WTC11 (cell line): ENCODE measurements at regions not wholly inside any gene's neighbourhood (a gene's known extent, or its start where the extent isn't known, plus 50 kb on each side); places are given as distances from the start of the nearest gene placed in this dataset.

ENCODE experiments used
- ATAC-seq: fragments of 200-7000 bp; cut with Tn5 transposase; 2 replicates; pipeline ENCODE4 v1.10.0; 2021; ENCODE audit warnings: mild to moderate bottlenecking, moderate library complexity
- CTCF ChIA-PET: fragments of 300-600 bp; sonication (Branson Sonifier 250); formaldehyde crosslinking; loops from one replicate; lab custom pipeline; 2021; ENCODE audit warnings: antibody characterized with exemption; lab: Charles Lee
- POLR2A ChIA-PET: fragments of 350-600 bp; sonication (Branson Sonifier 250); formaldehyde crosslinking; loops from one replicate; lab custom pipeline; 2021; ENCODE audit warnings: antibody characterized with exemption; lab: Charles Lee
- DNase-seq: peaks from one replicate; pipeline ENCODE4 v3.0.0; 2021; ENCODE audit warnings: low spot score
- H3K27ac Mint-ChIP-seq: 2 replicates; pipeline ENCODE4 v1.8.0; 2021; ENCODE audit warnings: mixed read lengths
- H3K27me3 Mint-ChIP-seq: 2 replicates; pipeline ENCODE4 v1.8.0; 2021; ENCODE audit warnings: low read depth, mild to moderate bottlenecking, moderate library complexity, mixed read lengths
- H3K36me3 Mint-ChIP-seq: 2 replicates; pipeline ENCODE4 v1.8.0; 2021; ENCODE audit warnings: mixed read lengths
- H3K4me1 Mint-ChIP-seq: 2 replicates; pipeline ENCODE4 v1.8.0; 2022; ENCODE audit warnings: mixed read lengths
- H3K4me3 Mint-ChIP-seq: 2 replicates; pipeline ENCODE4 v1.8.0; 2021; ENCODE audit warnings: mild to moderate bottlenecking, moderate library complexity, mixed read lengths
- H3K9me3 Mint-ChIP-seq: 2 replicates; pipeline ENCODE4 v1.8.0; 2021; ENCODE audit warnings: mixed read lengths
- CTCF ChIP-seq: fragments of 200-600 bp; IDR thresholded peaks from 2 replicates; pipeline ENCODE4 v1.8.0; 2022; ENCODE audit warnings: antibody characterized with exemption
- ELF4 ChIP-seq: sonication (generic); formaldehyde crosslinking; IDR thresholded peaks from 2 replicates; pipeline ENCODE4 v1.8.1; 2022; ENCODE audit warnings: low read depth, mild to moderate bottlenecking, moderate library complexity, missing genetic modification reagents
- EMX1 ChIP-seq: fragments of 250-450 bp; sonication (Bioruptor Pico); IDR thresholded peaks from 2 replicates; pipeline ENCODE4 v1.8.0; 2021; ENCODE audit warnings: mild to moderate bottlenecking
- NFYB ChIP-seq: sonication (generic); formaldehyde crosslinking; conservative IDR thresholded peaks from 2 replicates; pipeline ENCODE4 v1.8.0; 2022; ENCODE audit warnings: low read depth, missing genetic modification reagents
- NR3C1 ChIP-seq: sonication (generic); formaldehyde crosslinking; conservative IDR thresholded peaks from 2 replicates; pipeline ENCODE4 v1.8.1; 2023; ENCODE audit warnings: low read depth, mild to moderate bottlenecking, missing genetic modification reagents
- PRDM15 ChIP-seq: sonication (generic); formaldehyde crosslinking; IDR thresholded peaks from 2 replicates; pipeline ENCODE4 v1.8.0; 2022; ENCODE audit warnings: missing genetic modification reagents
- RELA ChIP-seq: sonication (generic); formaldehyde crosslinking; IDR thresholded peaks from 2 replicates; pipeline ENCODE4 v1.8.1; 2022; ENCODE audit warnings: missing genetic modification reagents, mild to moderate bottlenecking, borderline replicate concordance
- RORB ChIP-seq: fragments of 250-450 bp; sonication (Bioruptor Pico); IDR thresholded peaks from 2 replicates; pipeline ENCODE4 v1.9.0; 2021; ENCODE audit warnings: mild to moderate bottlenecking
- ZNF219 ChIP-seq: sonication (generic); formaldehyde crosslinking; IDR thresholded peaks from 2 replicates; pipeline ENCODE4 v1.8.0; 2023; ENCODE audit warnings: missing genetic modification reagents, mild to moderate bottlenecking, borderline replicate concordance
- ZNF317 ChIP-seq: sonication (generic); formaldehyde crosslinking; IDR thresholded peaks from 2 replicates; pipeline ENCODE4 v1.8.1; 2023; ENCODE audit warnings: low read depth, mild to moderate bottlenecking, moderate library complexity, missing genetic modification reagents, borderline replicate concordance
- ZNF423 ChIP-seq: fragments of 250-450 bp; sonication (Bioruptor Pico); IDR thresholded peaks from 2 replicates; pipeline ENCODE4 v2.1.2; 2022; ENCODE audit warnings: mild to moderate bottlenecking, moderate library complexity
- ZNF532 ChIP-seq: fragments of 250-450 bp; sonication (Bioruptor Pico); IDR thresholded peaks from 2 replicates; pipeline ENCODE4 v1.9.0; 2021; ENCODE audit warnings: mild to moderate bottlenecking, borderline replicate concordance
- TF ChIP-seq, protein P1 (sequence below): sonication (generic); formaldehyde crosslinking; IDR thresholded peaks from 2 replicates; pipeline ENCODE4 v1.8.0; 2023; ENCODE audit warnings: mild to moderate bottlenecking, missing genetic modification reagents
- TF ChIP-seq, protein P2 (sequence below): sonication (generic); formaldehyde crosslinking; IDR thresholded peaks from 2 replicates; pipeline ENCODE4 v1.8.0; 2023; ENCODE audit warnings: missing genetic modification reagents
- TF ChIP-seq, protein P3 (sequence below): sonication (generic); formaldehyde crosslinking; IDR thresholded peaks from 2 replicates; pipeline ENCODE4 v1.8.1; 2022; ENCODE audit warnings: low read depth, mild to moderate bottlenecking, moderate library complexity, missing genetic modification reagents, borderline replicate concordance

DNA sequence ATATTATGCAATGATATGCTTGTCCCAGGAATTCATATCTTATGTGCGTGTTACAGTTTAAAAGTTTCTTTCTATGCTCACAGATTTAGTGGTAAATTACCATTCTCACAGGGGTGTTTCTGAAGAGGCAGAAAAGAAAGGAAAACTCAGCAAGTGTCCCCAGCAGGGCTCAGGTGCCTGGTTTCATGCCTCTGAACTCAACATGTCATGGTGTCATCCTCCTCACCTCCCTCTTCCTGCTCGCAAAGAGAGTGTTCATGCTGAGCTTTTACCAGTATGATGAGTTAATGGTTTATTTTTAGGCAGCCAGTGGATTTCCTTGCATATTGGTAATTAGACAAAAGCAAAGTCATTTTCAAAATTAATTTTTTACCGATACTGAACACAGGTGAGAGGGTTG is 492.9 kb upstream of the ZEB2 start:
- H3K27me3 Mint-ChIP-seq, result no peaks in the 10 kb centered on the region
- peak overlapping the region; percentile 72; the same call in 1 of the 2 replicates for H3K27ac Mint-ChIP-seq

GRCh38 chr2:145012214-145012670 is 492.3 kb upstream of the ZEB2 start:
- H3K4me3 Mint-ChIP-seq, result no peak overlapping the region
- peaks cover 19% of the 10 kb centered on the region for H3K4me1 Mint-ChIP-seq
- CTCF ChIA-PET, result interaction anchor here (1.5 kb wide), 1 partner anchor 10 kb away, joined by 5 read pairs; no protein-coding TSS in a partner anchor
- H3K36me3 Mint-ChIP-seq, result no peaks in the 10 kb centered on the region
- POLR2A ChIA-PET, result no interaction called here
- H3K9me3 Mint-ChIP-seq, result peaks cover 3% of the 10 kb centered on the region; the same call in 1 of the 2 replicates
- DNase-seq (no peak), ATAC-seq (peak; percentile 32)
- no peak for TF ChIP-seq ZNF317
- no peak for TF ChIP-seq NFYB (CRISPR knock-in tag)
- no peak overlapping the region for H3K27ac Mint-ChIP-seq
- no peaks in the 10 kb centered on the region for H3K27me3 Mint-ChIP-seq

More for the DNA sequence above, 492.9 kb upstream of the ZEB2 start:
- ATAC-seq (peak; percentile 85), DNase-seq (no peak)
- H3K4me3 Mint-ChIP-seq, result no peak overlapping the region
- TF ChIP-seq ZNF423 (CRISPR knock-in tag) (peak; percentile 46; the same call in 1 of the 2 replicates), RELA (CRISPR knock-in tag) (no peak), ZNF219 (no peak), NR3C1 (CRISPR knock-in tag) (no peak), ELF4 (CRISPR knock-in tag) (no peak)
- TF ChIP-seq, protein P1, sequence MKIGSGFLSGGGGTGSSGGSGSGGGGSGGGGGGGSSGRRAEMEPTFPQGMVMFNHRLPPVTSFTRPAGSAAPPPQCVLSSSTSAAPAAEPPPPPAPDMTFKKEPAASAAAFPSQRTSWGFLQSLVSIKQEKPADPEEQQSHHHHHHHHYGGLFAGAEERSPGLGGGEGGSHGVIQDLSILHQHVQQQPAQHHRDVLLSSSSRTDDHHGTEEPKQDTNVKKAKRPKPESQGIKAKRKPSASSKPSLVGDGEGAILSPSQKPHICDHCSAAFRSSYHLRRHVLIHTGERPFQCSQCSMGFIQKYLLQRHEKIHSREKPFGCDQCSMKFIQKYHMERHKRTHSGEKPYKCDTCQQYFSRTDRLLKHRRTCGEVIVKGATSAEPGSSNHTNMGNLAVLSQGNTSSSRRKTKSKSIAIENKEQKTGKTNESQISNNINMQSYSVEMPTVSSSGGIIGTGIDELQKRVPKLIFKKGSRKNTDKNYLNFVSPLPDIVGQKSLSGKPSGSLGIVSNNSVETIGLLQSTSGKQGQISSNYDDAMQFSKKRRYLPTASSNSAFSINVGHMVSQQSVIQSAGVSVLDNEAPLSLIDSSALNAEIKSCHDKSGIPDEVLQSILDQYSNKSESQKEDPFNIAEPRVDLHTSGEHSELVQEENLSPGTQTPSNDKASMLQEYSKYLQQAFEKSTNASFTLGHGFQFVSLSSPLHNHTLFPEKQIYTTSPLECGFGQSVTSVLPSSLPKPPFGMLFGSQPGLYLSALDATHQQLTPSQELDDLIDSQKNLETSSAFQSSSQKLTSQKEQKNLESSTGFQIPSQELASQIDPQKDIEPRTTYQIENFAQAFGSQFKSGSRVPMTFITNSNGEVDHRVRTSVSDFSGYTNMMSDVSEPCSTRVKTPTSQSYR (CRISPR knock-in tag), result no peak
- TF ChIP-seq, protein P2, sequence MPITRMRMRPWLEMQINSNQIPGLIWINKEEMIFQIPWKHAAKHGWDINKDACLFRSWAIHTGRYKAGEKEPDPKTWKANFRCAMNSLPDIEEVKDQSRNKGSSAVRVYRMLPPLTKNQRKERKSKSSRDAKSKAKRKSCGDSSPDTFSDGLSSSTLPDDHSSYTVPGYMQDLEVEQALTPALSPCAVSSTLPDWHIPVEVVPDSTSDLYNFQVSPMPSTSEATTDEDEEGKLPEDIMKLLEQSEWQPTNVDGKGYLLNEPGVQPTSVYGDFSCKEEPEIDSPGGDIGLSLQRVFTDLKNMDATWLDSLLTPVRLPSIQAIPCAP (CRISPR knock-in tag), result no peak
- peaks cover 3% of the 10 kb centered on the region; the same call in 1 of the 2 replicates for H3K9me3 Mint-ChIP-seq
- peaks cover 19% of the 10 kb centered on the region for H3K4me1 Mint-ChIP-seq
- CTCF ChIA-PET, result interaction anchor here (1.5 kb wide), 1 partner anchor 10 kb away, joined by 5 read pairs; no protein-coding TSS in a partner anchor
- H3K36me3 Mint-ChIP-seq, result no peaks in the 10 kb centered on the region
- POLR2A ChIA-PET, result no interaction called here

DNA sequence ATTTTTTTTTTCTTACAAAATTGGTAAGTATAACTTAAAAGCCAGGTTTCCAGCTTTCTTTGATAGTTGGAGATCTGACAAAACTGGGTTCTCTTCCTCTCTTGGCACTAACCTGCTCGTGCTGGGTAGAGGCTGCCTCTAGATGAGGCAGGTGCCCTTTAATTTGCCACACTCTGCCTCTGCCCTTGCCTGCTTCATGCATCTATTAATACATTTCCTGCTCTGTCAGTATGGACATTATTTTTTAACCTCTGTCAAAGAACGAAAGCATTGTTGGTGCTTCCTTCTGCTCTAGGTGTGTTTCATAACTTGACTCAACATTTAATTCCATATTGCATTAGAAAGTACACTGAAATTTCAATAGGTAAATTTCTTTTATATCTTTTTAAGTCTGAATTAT is 490.7 kb upstream of the ZEB2 start:
- ATAC-seq, result no peak
- Mint-ChIP-seq H3K4me3 (no peak overlapping the region), H3K27ac (no peak overlapping the region), H3K27me3 (no peaks in the 10 kb centered on the region), H3K36me3 (no peaks in the 10 kb centered on the region), H3K4me1 (peaks cover 19% of the 10 kb centered on the region), H3K9me3 (peaks cover 3% of the 10 kb centered on the region; the same call in 1 of the 2 replicates)
- ChIA-PET POLR2A (no interaction called here), CTCF (no interaction called here)
- no peak for DNase-seq
- TF ChIP-seq EMX1 (CRISPR knock-in tag) (no peak), CTCF (no peak), ZNF532 (CRISPR knock-in tag) (no peak), PRDM15 (CRISPR knock-in tag) (no peak), ZNF219 (no peak), ZNF423 (CRISPR knock-in tag) (no peak), RORB (CRISPR knock-in tag) (no peak), RELA (CRISPR knock-in tag) (no peak)
- TF ChIP-seq, protein P3, sequence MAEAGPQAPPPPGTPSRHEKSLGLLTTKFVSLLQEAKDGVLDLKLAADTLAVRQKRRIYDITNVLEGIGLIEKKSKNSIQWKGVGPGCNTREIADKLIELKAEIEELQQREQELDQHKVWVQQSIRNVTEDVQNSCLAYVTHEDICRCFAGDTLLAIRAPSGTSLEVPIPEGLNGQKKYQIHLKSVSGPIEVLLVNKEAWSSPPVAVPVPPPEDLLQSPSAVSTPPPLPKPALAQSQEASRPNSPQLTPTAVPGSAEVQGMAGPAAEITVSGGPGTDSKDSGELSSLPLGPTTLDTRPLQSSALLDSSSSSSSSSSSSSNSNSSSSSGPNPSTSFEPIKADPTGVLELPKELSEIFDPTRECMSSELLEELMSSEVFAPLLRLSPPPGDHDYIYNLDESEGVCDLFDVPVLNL (CRISPR knock-in tag), result no peak
